Fibroblast of upper back skin (primary cell): ENCODE measurements at regions not wholly inside any gene's neighbourhood (a gene's known extent, or its start where the extent isn't known, plus 50 kb on each side); places are given as distances from the start of the nearest gene placed in this dataset.

Source experiments
- DNase-seq: peaks from one replicate; pipeline ENCODE4 v3.0.0-alpha.2; 2013

GRCh38 chr11:64457416-64458010 lies 98.2 kb upstream of the SLC22A11 start:
- DNase-seq = no peak

GRCh38 chr11:64458997-64459396 lies 96.7 kb upstream of the SLC22A11 start:
- peak; percentile 28 for DNase-seq

GRCh38 chr11:64459609-64460008 lies 96.1 kb upstream of the SLC22A11 start:
- DNase-seq = no peak

DNA sequence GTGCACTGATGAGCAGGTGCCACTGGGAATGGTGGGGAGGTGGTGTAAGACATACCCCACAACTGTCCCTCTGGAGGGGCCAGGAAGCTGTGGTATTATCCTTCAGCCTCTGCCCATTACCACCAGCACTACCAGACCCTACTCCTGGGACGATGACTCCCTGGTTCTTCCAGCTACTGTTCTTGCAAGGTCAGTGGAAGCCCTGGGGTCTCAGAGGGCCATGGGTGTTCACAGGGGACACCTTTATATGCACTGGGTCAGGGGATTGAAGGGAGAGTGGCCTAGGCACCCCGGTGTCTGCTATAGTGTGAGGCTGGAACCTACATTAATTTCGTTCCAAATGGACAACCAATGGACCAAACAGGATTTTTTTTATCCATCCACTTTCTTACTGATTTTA lies 94.7 kb upstream of the SLC22A11 start:
- DNase-seq = no peak

DNA sequence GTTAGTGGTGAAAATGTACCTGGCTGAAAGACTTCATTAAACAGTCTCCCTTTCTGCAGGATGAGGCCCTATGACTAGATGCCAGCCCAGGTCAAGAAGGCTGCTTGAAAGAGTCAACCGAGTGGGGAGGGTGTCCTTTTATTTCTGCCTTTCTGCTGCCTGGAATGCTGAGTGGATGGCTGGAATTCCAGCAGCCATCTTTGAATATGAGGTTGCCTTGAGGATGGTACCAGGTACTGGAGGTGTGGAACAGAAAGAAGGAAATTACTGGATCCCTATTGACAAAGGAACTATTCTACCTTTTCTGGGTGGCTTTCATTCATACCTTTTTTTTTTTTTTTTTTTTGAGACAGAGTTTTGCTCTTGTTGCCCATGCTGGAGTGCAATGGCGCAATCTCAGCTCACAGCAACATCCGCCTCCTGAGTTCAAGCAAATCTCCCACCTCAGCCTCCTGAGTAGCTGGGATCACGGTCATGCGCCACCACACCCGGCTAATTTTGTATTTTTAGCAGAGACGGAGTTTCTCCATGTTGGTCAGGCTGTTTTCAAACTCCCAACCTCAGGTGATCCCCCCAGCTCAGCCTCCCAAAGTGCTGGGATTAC lies 89.5 kb upstream of the SLC22A11 start:
- DNase-seq = no peak

DNA sequence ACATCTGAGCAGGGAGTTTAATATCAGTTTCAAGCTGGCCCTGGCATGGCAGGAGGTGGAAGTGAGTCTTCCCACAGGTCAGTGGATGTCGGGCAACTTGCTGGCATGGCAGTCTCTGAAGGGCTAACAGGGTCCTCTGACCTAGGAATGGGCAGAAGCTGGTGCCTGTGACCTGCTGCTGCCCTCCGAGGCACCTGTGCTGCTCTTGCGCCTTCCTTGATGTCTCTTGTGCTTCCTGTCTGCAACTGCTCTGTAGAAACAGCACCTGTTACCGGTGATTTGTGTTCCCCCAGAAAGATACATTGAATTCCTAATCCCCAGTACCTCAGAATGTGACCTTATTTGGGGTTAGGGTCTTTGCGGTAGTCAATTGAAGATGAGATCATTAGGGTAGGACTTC lies 86.5 kb upstream of the SLC22A11 start:
- no peak for DNase-seq

DNA sequence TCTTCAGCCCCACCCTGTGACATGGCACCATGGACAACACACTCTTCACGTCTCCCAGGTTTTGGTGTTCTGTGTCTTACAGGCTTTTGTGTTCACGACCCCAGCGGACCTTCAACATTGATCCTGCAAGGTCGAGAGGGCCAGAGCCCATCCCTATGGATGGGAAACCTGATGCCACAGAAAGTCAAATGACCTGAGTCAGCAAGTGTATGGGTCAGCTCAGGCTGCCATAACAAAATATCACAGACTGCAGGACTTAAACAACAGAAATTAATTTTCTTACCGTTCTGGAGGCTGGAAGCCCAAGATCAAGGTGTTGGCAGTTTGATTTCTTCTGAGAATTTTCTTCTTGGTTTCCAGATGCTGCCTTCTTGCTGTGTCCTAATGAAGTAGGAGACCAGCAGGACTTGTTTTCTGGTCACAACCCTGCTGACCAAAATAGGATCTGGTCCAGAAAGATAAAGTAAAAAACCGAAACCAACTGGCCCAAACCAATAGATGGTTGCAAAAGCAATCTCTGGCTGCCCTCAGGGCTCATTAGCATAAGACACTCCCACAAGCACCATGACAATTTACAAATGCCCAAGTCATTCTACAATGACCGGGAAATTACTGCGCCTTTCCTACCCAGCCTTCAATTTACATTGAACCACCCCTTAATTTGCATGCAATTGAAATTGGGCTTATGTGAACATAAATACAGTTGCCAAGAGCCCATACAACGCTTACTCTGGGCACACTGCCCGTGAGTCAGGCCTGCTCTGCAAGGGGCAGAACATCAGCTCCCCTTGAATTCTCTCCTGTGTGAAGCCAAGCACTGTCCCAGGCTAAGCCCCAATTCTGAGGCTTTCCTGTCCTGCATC lies 82.9 kb upstream of the SLC22A11 start:
- DNase-seq = no peak

- no peak for DNase-seq
Measured at GRCh38 chr11:64474680-64475079, 81.1 kb upstream of the SLC22A11 start.

DNA sequence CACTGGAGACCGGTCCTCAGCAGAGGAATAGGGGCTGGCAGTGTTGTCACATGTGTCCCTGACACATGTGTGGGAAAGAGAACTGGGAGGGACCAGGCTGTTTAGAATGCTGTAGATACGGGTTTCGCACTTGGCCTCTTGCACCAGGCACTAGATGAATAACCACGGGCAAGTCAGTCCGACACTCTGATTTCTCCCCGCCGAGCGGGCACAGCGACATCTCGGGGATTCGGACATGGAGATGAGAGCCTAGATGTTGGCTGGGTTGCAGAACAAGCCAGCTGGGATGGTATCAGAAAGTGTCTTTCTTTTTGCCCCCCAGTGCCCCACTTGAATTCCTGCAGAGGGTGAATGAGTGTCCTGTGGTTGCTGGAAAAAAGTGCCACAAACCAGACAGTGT lies 80.6 kb upstream of the SLC22A11 start:
- no peak for DNase-seq

GRCh38 chr11:64476881-64477280 lies 78.9 kb upstream of the SLC22A11 start:
- DNase-seq = no peak

DNA sequence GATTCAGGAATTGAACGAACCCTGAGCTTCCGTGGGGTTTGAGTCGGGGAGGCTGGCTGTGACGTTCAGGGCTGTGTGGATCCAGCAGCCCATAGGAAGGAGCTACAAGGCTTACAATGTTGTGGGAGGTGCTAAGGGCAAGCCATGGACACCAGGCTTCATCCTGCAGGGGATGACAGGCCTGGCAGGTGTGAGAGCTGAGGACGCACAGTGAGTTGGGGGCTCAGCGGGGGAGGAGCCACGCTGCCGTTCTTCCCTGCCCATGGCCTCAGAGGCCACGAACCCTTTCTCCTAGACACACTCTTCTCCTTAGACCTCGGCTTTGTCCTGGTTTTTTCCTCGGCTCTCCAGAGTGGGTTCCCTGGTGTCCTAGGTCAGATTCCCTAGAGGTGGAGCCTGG lies 78.1 kb upstream of the SLC22A11 start:
- DNase-seq = no peak

DNA sequence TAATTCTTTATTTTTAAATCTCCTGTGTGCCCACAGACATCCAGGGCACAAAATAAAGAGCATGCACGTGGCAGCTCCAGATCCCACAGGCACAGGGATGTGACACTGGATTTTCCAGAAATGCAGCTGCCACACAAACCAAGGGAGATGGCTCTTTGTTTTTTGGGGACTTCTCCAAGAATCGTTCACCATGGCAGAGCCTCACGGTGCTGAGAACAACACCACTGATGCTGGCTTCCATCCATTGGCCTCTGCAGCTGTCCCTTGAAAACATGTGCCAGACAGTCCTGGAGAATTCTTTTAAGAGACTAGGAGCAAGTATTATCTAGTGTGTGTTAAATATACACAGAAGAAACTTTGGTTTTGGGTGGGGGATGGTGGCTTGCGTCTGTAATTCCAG lies 73.2 kb upstream of the SLC22A11 start:
- no peak for DNase-seq

DNA sequence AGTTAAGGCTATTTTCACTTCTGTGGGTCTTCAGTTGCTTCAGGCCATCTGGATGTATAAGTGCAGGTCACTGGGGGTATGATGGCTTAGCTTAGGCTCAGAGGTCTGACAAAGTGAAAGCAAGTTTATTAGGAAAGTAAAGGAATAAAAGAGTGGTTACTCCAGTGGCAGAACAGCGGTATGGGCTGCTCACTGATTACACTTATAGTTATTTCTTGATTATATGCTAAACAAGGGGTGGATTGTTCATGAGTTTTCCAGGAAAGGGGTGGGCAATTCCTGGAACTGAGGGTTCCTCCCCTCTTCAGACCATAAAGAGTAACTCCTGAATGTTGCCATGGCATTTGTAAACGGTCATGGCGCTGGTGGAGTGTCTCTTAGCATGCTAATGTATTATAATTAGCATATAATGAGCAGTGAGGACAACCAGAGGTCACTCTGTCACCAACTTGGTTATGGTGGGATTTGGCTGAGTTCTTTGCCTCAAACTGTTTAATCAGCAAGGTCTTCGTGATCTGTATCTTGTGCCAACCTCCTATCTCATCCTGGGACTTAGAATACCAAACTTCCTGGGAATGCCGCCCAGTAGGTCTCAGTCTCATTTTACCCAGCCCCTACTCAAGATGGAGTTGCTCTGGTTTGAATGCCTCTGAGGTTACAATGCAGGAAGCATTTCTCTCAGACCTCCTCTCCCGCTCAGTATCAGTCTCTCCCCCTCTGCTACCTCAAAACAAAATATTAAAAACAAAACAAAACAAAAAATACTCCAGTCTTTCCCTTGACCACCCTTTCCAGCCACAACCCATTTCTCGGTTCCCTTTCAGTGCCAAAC lies 71.3 kb upstream of the SLC22A11 start:
- no peak for DNase-seq

- DNase-seq = no peak
Measured at GRCh38 chr11:64485074-64485473, 70.7 kb upstream of the SLC22A11 start.

- DNase-seq = peak; percentile 18
Measured at GRCh38 chr11:64489831-64490441, 65.8 kb upstream of the SLC22A11 start.

GRCh38 chr11:64490562-64491216 lies 65.1 kb upstream of the SLC22A11 start:
- DNase-seq = no peak

GRCh38 chr11:64492561-64492960 lies 63.2 kb upstream of the SLC22A11 start:
- no peak for DNase-seq

GRCh38 chr11:64498136-64498535 lies 57.6 kb upstream of the SLC22A11 start:
- no peak for DNase-seq

DNA sequence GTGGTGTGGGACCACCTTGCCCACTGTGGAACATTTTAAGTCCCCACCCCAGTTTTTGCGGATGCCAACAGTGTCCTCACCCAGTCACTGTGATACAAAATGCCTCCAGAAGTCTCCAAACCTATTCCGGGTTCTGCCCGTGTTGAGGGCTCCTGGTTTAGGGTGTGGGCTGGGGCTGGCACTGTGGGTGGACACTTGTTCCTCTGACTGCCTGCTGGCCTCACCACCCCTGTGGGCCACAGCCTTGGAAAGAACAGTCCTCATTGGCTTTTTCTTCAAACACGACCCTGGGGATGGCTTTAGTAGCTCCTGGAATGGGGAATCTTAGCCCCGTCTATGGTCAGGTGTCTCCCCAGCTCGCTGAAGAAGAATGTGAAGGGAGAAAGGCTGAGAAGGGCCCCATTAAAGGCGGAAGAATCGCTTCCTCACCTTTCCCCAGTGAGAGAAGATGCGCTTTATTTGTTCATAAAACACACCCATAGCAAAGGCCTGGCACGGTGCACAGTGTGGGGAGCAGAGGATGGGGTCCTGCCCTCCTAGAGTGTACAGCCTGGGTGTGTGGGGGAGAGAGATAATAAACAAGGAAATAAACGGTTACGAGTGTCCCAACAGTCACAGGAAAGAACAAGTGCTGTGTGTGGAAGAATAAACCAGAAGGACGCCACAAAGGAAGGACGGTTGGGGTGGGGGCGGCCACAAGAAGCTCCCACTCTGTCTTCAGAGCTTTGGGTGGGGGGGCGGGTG lies 56.3 kb upstream of the SLC22A11 start:
- no peak for DNase-seq

- DNase-seq = no peak
Measured at GRCh38 chr11:64500176-64501013, 55.3 kb upstream of the SLC22A11 start.
